Epithelial cell of proximal tubule (primary cell): ENCODE measurements at regions not wholly inside any gene's neighbourhood (a gene's known extent, or its start where the extent isn't known, plus 50 kb on each side); places are given as distances from the start of the nearest gene placed in this dataset.

ENCODE experiments used
- DNase-seq: peaks from one replicate; pipeline ENCODE4 v3.0.0-alpha.2; 2011; ENCODE audit warnings: low read depth
- H3K4me3 ChIP-seq: 2 replicates; pipeline ENCODE4 v1.5.1; 2011; ENCODE audit warnings: low read depth, mild to moderate bottlenecking, low read length
- CTCF ChIP-seq: conservative IDR thresholded peaks from 2 replicates; pipeline ENCODE4 v1.5.1; 2012; ENCODE audit warnings: low read depth, mild to moderate bottlenecking, low read length

- no peak for TF ChIP-seq CTCF
- H3K4me3 ChIP-seq, result no peak overlapping the region
- no peak for DNase-seq
Measured at GRCh38 chr2:234684466-234684865, 187.6 kb upstream of the ARL4C start.

GRCh38 chr2:234683950-234684349 lies 187.1 kb upstream of the ARL4C start:
- no peak overlapping the region for H3K4me3 ChIP-seq
- DNase-seq, result no peak
- TF ChIP-seq CTCF, result no peak

GRCh38 chr2:234682492-234683228 lies 185.8 kb upstream of the ARL4C start:
- TF ChIP-seq CTCF, result no peak
- DNase-seq, result no peak
- H3K4me3 ChIP-seq, result no peak overlapping the region

GRCh38 chr2:234680688-234681619 lies 184.1 kb upstream of the ARL4C start:
- no peak overlapping the region for H3K4me3 ChIP-seq
- DNase-seq, result peak; percentile 88
- no peak for TF ChIP-seq CTCF

- no peak overlapping the region for H3K4me3 ChIP-seq
- no peak for TF ChIP-seq CTCF
- DNase-seq, result peak; percentile 88
Measured at GRCh38 chr2:234679741-234680687, 183.1 kb upstream of the ARL4C start.

GRCh38 chr2:234679301-234679740 lies 182.4 kb upstream of the ARL4C start:
- TF ChIP-seq CTCF, result no peak
- H3K4me3 ChIP-seq, result no peak overlapping the region
- DNase-seq, result no peak
